Stomach (tissue), 4 donors: ENCODE measurements at regions not wholly inside any gene's neighbourhood (a gene's known extent, or its start where the extent isn't known, plus 50 kb on each side); places are given as distances from the start of the nearest gene placed in this dataset.

ENCODE experiments used
- EP300 ChIP-seq: sonication (generic); formaldehyde crosslinking; IDR thresholded peaks from one replicate; pipeline ENCODE4 v1.6.1; 2017; ENCODE audit warnings: antibody characterized with exemption
- POLR2A ChIP-seq, 4 donors: fragments of 450-650 bp; IDR thresholded peaks; one replicate each; pipeline ENCODE4 v1.6.1; 2016; ENCODE audit warnings: antibody characterized with exemption in 4 of 4, control low read depth in 2 of 4, mild to moderate bottlenecking in 1 of 4, moderate library complexity in 1 of 4
- POLR2AphosphoS5 ChIP-seq, 3 donors: sonication (generic); formaldehyde crosslinking; IDR thresholded peaks; one replicate each; pipeline ENCODE4 v1.6.1; 2016; ENCODE audit warnings: antibody characterized with exemption in 3 of 3
- TF ChIP-seq, protein P1 (sequence below), 7 experiments: fragments of 450-650 bp in 4 of 7; fragments of 200-600 bp in 3 of 7; sonication (generic) in 3 of 7; IDR thresholded peaks; one replicate each; pipeline ENCODE4 v1.5.1; 2016 to 2019; ENCODE audit warnings: antibody characterized with exemption in 7 of 7, control low read depth in 2 of 7, mild to moderate bottlenecking in 1 of 7

DNA sequence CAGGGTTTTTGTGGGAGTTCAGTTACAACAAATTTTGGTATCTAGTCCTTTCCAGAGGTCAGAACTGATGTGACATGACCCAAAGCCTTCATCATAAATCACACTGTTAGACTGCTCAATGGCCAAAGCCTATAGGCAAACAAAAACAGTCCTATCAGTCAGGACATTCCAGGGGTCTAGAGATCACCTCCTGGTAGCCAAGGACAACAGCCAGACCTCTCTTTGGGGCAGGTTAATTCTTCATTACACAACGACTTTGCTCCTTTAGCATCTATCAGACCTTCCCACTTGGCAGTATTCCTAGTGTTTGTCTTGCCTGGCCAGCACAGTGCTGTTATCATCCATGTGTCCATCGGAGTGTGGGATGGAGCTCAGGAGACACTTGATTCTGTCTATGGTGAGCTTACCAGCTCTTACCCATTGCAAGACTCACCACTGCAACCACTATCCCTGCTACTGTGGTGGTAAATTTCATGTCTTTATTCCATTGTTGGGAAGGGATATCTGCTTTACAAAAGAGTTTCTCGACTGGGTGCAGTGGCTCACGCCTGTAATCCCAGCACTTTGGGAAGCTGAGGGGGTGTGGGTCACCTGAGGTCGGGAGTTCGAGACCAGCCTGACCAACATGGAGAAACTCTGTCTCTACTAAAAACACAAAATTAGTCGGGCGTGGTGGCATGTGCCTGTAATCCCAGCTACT lies 95.5 kb upstream of the DHX40 start:
- TF ChIP-seq, protein P1, sequence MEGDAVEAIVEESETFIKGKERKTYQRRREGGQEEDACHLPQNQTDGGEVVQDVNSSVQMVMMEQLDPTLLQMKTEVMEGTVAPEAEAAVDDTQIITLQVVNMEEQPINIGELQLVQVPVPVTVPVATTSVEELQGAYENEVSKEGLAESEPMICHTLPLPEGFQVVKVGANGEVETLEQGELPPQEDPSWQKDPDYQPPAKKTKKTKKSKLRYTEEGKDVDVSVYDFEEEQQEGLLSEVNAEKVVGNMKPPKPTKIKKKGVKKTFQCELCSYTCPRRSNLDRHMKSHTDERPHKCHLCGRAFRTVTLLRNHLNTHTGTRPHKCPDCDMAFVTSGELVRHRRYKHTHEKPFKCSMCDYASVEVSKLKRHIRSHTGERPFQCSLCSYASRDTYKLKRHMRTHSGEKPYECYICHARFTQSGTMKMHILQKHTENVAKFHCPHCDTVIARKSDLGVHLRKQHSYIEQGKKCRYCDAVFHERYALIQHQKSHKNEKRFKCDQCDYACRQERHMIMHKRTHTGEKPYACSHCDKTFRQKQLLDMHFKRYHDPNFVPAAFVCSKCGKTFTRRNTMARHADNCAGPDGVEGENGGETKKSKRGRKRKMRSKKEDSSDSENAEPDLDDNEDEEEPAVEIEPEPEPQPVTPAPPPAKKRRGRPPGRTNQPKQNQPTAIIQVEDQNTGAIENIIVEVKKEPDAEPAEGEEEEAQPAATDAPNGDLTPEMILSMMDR (IDR thresholded peaks at IDR 0.05), result no peak
- TF ChIP-seq POLR2AphosphoS5 (IDR thresholded peaks at IDR 0.05), result no peak
- no peak for TF ChIP-seq EP300
- TF ChIP-seq POLR2A (IDR thresholded peaks at IDR 0.05), result no peak
